Amygdala (tissue), 56 donors: ENCODE measurements at regions not wholly inside any gene's neighbourhood (a gene's known extent, or its start where the extent isn't known, plus 50 kb on each side); places are given as distances from the start of the nearest gene placed in this dataset.

ENCODE experiments used
- DNase-seq, 56 donors: peaks; one replicate each; lab custom pipeline; 2025; lab: John Stamatoyannopoulos, UW

DNA sequence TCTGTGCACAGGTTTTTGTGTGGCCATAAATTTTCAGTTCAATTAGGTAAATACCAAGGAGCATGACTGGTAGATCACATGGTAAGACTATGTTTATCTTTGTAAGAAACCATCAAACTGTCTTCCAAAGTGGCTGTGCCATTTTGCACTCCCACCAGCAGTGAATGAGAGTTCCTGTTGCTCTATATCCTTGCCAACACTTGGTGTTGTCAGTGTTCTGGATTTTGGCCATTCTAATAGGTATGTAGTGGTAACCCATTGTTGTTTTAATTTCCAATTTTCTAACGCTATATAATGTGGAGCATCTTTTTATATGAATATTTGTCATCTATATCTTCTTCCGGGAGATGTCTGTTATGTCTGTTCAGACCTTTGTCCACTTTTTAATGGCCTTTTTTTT is 51.7 kb upstream of the MED4 start:
- DNase-seq, result no peak

DNA sequence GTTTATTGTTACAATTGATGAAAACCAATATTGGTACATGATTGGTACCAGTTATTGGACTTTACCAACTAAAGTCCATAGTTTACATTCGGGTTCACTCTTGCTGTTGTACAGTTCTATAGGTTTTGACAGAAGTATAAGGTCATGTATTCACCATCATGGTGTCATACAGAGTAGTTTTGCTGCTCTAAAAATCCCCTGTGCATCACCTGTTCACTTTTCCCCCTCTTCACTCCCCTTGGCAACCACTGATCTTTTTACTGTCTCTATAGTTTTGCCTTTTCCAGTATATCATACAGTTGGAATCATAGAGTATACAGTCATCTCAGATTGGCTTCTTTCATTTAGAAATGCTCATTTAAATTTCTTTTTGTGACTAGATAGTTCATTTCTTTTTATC is 51.2 kb upstream of the MED4 start:
- DNase-seq, result no peak
